Astrocyte (in vitro differentiated cells and primary cell): ENCODE measurements at regions not wholly inside any gene's neighbourhood (a gene's known extent, or its start where the extent isn't known, plus 50 kb on each side); places are given as distances from the start of the nearest gene placed in this dataset.

Experiments
- DNase-seq: peaks from one replicate; pipeline ENCODE4 v3.0.0-alpha.2; 2010; ENCODE audit warnings: low read depth
- FAIRE-seq: peaks from 2 replicates; lab custom pipeline; 2011; peaks lifted over from hg19 to GRCh38; lab: Jason Lieb, UNC
- H2AFZ ChIP-seq: 2 replicates; pipeline ENCODE4 v1.6.0; 2012; ENCODE audit warnings: low read depth, low read length, inconsistent platforms
- H3K27ac ChIP-seq: 2 replicates; pipeline ENCODE4 v1.5.1; 2011; ENCODE audit warnings: low read depth, low read length, inconsistent platforms
- H3K27me3 ChIP-seq: 2 replicates; pipeline ENCODE4 v1.6.0; 2011; ENCODE audit warnings: low read length, inconsistent platforms; ENCODE audit not compliant: insufficient read depth
- H3K36me3 ChIP-seq: 2 replicates; pipeline ENCODE4 v1.5.1; 2011; ENCODE audit warnings: low read length, inconsistent platforms; ENCODE audit not compliant: insufficient read depth
- H3K4me1 ChIP-seq: 2 replicates; pipeline ENCODE4 v1.5.1; 2011; ENCODE audit warnings: low read length, inconsistent platforms; ENCODE audit not compliant: insufficient read depth
- H3K4me2 ChIP-seq: 2 replicates; pipeline ENCODE4 v1.6.0; 2012; ENCODE audit warnings: low read length, inconsistent platforms
- H3K4me3 ChIP-seq: 2 replicates; pipeline ENCODE4 v1.5.1; 2011; ENCODE audit warnings: low read depth, mild to moderate bottlenecking, low read length, inconsistent platforms; ENCODE audit not compliant: insufficient read depth
- H3K79me2 ChIP-seq: 2 replicates; pipeline ENCODE4 v1.6.0; 2012; ENCODE audit warnings: mild to moderate bottlenecking, low read length, inconsistent platforms; ENCODE audit not compliant: insufficient read depth
- H3K9ac ChIP-seq: 2 replicates; pipeline ENCODE4 v1.6.0; 2012; ENCODE audit warnings: mild to moderate bottlenecking, low read length, inconsistent platforms
- H3K9me3 ChIP-seq: 2 replicates; pipeline ENCODE4 v1.5.1; 2012; ENCODE audit warnings: low read depth, mild to moderate bottlenecking, low read length, inconsistent platforms; ENCODE audit not compliant: insufficient read depth
- H4K20me1 ChIP-seq: 2 replicates; pipeline ENCODE4 v1.6.0; 2012; ENCODE audit warnings: low read length, inconsistent platforms; ENCODE audit not compliant: insufficient read depth
- H3K27ac Mint-ChIP-seq: one replicate; pipeline ENCODE4 v1.8.0; 2021; ENCODE audit warnings: mild to moderate bottlenecking, mixed read lengths; ENCODE audit not compliant: unreplicated experiment
- H3K27me3 Mint-ChIP-seq: one replicate; pipeline ENCODE4 v1.8.0; 2021; ENCODE audit warnings: low read depth, mixed read lengths; ENCODE audit not compliant: unreplicated experiment
- H3K36me3 Mint-ChIP-seq: one replicate; pipeline ENCODE4 v1.8.0; 2021; ENCODE audit warnings: low read depth, mixed read lengths; ENCODE audit not compliant: unreplicated experiment
- H3K4me1 Mint-ChIP-seq: one replicate; pipeline ENCODE4 v1.8.0; 2021; ENCODE audit warnings: low read depth, mixed read lengths; ENCODE audit not compliant: unreplicated experiment
- H3K4me3 Mint-ChIP-seq: one replicate; pipeline ENCODE4 v1.8.0; 2021; ENCODE audit warnings: mild to moderate bottlenecking, moderate library complexity, mixed read lengths; ENCODE audit not compliant: unreplicated experiment
- H3K9me3 Mint-ChIP-seq: one replicate; pipeline ENCODE4 v1.8.0; 2021; ENCODE audit warnings: mild to moderate bottlenecking, mixed read lengths; ENCODE audit not compliant: unreplicated experiment
- EZH2 ChIP-seq: IDR thresholded peaks from 2 replicates; pipeline ENCODE4 v1.6.1; 2012; ENCODE audit warnings: mild to moderate bottlenecking, low read length, inconsistent platforms; ENCODE audit not compliant: insufficient read depth
- TF ChIP-seq, protein P1 (sequence below): IDR thresholded peaks from 2 replicates; pipeline ENCODE4 v1.5.1; 2011; ENCODE audit warnings: low read depth, mild to moderate bottlenecking, inconsistent platforms, low read length, moderate library complexity; ENCODE audit not compliant: insufficient read depth

DNA sequence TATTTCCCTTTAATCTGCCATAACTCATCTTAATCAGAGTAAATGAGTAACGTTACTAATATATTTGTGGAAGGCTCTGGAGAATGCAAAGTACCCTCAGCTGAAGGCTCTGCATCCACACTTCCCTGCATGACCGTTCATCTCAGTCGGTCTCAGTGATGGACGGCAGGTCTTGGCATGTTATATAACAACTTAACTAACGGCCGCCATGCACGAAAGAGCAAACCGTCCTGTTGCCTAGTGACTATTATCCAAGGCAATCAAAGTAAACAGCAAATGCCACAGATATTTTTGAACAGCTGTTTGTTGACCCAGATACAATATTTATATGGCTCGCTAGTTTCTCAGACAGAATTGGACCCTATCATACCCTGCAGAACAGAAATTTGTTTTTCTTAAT lies 194.9 kb upstream of the SMLR1 start:
- Histone ChIP-seq H3K79me2 (no peaks in the 10 kb centered on the region), H3K4me3 (no peak overlapping the region), H2AFZ (no peak overlapping the region), H3K9me3 (no peaks in the 10 kb centered on the region), H3K4me1 (no peaks in the 10 kb centered on the region), H4K20me1 (no peaks in the 10 kb centered on the region), H3K27me3 (no peaks in the 10 kb centered on the region), H3K27ac (no peak overlapping the region), H3K9ac (no peak overlapping the region), H3K36me3 (no peaks in the 10 kb centered on the region), H3K4me2 (no peak overlapping the region)
- no peak for FAIRE-seq
- Mint-ChIP-seq H3K27me3 (no peaks in the 10 kb centered on the region), H3K4me3 (no peak overlapping the region), H3K4me1 (peaks cover 5% of the 10 kb centered on the region), H3K36me3 (no peaks in the 10 kb centered on the region), H3K9me3 (peaks cover 5% of the 10 kb centered on the region), H3K27ac (no peak overlapping the region)
- TF ChIP-seq EZH2 = no peak
- TF ChIP-seq, protein P1, sequence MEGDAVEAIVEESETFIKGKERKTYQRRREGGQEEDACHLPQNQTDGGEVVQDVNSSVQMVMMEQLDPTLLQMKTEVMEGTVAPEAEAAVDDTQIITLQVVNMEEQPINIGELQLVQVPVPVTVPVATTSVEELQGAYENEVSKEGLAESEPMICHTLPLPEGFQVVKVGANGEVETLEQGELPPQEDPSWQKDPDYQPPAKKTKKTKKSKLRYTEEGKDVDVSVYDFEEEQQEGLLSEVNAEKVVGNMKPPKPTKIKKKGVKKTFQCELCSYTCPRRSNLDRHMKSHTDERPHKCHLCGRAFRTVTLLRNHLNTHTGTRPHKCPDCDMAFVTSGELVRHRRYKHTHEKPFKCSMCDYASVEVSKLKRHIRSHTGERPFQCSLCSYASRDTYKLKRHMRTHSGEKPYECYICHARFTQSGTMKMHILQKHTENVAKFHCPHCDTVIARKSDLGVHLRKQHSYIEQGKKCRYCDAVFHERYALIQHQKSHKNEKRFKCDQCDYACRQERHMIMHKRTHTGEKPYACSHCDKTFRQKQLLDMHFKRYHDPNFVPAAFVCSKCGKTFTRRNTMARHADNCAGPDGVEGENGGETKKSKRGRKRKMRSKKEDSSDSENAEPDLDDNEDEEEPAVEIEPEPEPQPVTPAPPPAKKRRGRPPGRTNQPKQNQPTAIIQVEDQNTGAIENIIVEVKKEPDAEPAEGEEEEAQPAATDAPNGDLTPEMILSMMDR = no peak
- no peak for DNase-seq

DNA sequence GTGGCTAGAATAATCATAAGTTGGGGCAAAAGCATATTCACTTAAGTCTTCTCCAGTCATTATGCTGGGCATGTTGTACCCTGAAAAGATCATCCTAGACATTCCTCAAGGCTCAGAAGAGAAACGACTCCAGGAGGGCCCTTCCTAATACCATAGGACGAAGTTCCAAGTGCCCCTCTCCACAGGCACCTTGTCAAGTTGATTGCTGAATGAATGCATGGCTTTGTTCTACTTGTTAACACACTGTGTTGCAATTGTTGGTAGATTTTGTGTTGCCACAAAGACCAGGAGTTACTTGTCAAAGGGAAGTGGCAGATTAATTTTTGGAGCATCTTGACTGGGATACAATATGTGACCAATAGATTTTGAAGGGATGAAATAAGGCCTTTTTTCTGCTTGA lies 194.3 kb upstream of the SMLR1 start:
- Mint-ChIP-seq H3K36me3 (no peaks in the 10 kb centered on the region), H3K9me3 (peaks cover 5% of the 10 kb centered on the region), H3K4me3 (no peak overlapping the region), H3K27me3 (no peaks in the 10 kb centered on the region), H3K27ac (no peak overlapping the region), H3K4me1 (peaks cover 5% of the 10 kb centered on the region)
- no peaks in the 10 kb centered on the region for H3K9me3 ChIP-seq
- H3K4me3 ChIP-seq = no peak overlapping the region
- H3K4me2 ChIP-seq = no peak overlapping the region
- FAIRE-seq (no peak), DNase-seq (no peak)
- no peak overlapping the region for H2AFZ ChIP-seq
- H3K9ac ChIP-seq = no peak overlapping the region
- H3K4me1 ChIP-seq = no peaks in the 10 kb centered on the region
- TF ChIP-seq, protein P1 = no peak
- TF ChIP-seq EZH2 = no peak
- no peak overlapping the region for H3K27ac ChIP-seq
- H3K27me3 ChIP-seq = no peaks in the 10 kb centered on the region
- H3K79me2 ChIP-seq = no peaks in the 10 kb centered on the region
- H3K36me3 ChIP-seq = no peaks in the 10 kb centered on the region
- H4K20me1 ChIP-seq = no peaks in the 10 kb centered on the region

DNA sequence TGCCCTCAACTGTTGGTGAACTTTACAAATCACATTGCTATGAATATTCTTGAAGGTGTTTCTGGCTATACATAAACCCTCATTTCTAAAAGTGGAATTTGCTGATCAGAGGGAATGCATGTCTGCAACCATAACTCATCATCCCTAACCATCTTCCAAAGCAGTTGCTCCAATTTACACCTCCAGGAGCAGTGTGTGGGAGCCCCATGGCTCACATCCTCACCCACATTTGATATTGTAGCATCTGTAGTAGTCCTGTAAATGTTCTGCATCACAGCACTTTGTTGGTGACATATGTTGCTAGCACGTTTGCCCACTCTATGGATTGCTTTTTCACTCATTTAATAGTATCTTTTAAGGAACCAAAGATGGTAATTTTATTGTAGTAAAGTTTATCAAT lies 183.8 kb upstream of the SMLR1 start:
- no peak for TF ChIP-seq EZH2
- TF ChIP-seq, protein P1 = no peak
- DNase-seq (no peak), FAIRE-seq (no peak)
- Histone ChIP-seq H3K36me3 (no peaks in the 10 kb centered on the region), H3K9me3 (peaks cover 8% of the 10 kb centered on the region), H3K9ac (no peak overlapping the region), H2AFZ (no peak overlapping the region), H4K20me1 (no peaks in the 10 kb centered on the region), H3K27me3 (no peaks in the 10 kb centered on the region), H3K4me2 (no peak overlapping the region), H3K79me2 (no peaks in the 10 kb centered on the region), H3K4me3 (no peak overlapping the region), H3K27ac (no peak overlapping the region), H3K4me1 (peaks cover 3% of the 10 kb centered on the region)
- Mint-ChIP-seq H3K4me3 (no peak overlapping the region), H3K9me3 (peaks cover 12% of the 10 kb centered on the region), H3K36me3 (peaks cover 2% of the 10 kb centered on the region), H3K27me3 (no peaks in the 10 kb centered on the region), H3K4me1 (no peaks in the 10 kb centered on the region), H3K27ac (no peak overlapping the region)
